Endothelial cell of umbilical vein (primary cell): ENCODE measurements at regions not wholly inside any gene's neighbourhood (a gene's known extent, or its start where the extent isn't known, plus 50 kb on each side); places are given as distances from the start of the nearest gene placed in this dataset.

Experiments
- EZH2 ChIP-seq: IDR thresholded peaks from 2 replicates; pipeline ENCODE4 v1.6.1; 2012; ENCODE audit warnings: borderline replicate concordance, low read depth, mild to moderate bottlenecking, moderate library complexity, low read length, inconsistent platforms; ENCODE audit not compliant: severe bottlenecking
- FOS ChIP-seq: IDR thresholded peaks from 2 replicates; pipeline ENCODE4 v1.6.1; 2011; ENCODE audit warnings: mild to moderate bottlenecking, low read length, moderate library complexity, borderline replicate concordance; ENCODE audit not compliant: insufficient read depth
- GATA2 ChIP-seq: IDR thresholded peaks from 2 replicates; pipeline ENCODE4 v1.7.0; 2011; ENCODE audit warnings: low read depth, mild to moderate bottlenecking, moderate library complexity, mixed read lengths, low read length; ENCODE audit not compliant: insufficient read length, insufficient read depth
- JUN ChIP-seq: IDR thresholded peaks from 2 replicates; pipeline ENCODE4 v1.6.1; 2011; ENCODE audit warnings: borderline replicate concordance, low read depth; ENCODE audit not compliant: insufficient read length, insufficient read depth
- MYC ChIP-seq: IDR thresholded peaks from one replicate; pipeline ENCODE4 v1.6.1; 2011; ENCODE audit warnings: mild to moderate bottlenecking, low read depth, low read length
- POLR2A ChIP-seq: IDR thresholded peaks from 2 replicates; pipeline ENCODE4 v1.6.1; 2012; ENCODE audit warnings: low read depth, mild to moderate bottlenecking, control low read depth, low read length
- POLR2AphosphoS5 ChIP-seq: IDR thresholded peaks from 2 replicates; pipeline ENCODE4 v1.6.1; 2012; ENCODE audit warnings: low read depth, mild to moderate bottlenecking, control low read depth, low read length, moderate library complexity; ENCODE audit not compliant: insufficient read depth
- TF ChIP-seq, protein P1 (sequence below), 2 donors: IDR thresholded peaks; 1 replicate in 1 of 2; 2 replicates in 1 of 2; pipeline ENCODE4 v1.5.1; 2011; ENCODE audit warnings: low read length in 2 of 2, mild to moderate bottlenecking in 2 of 2, moderate library complexity in 2 of 2, control low read depth in 1 of 2, inconsistent platforms in 1 of 2, low read depth in 1 of 2; ENCODE audit not compliant: insufficient read depth in 1 of 2; ENCODE audit errors: extremely low read depth in 1 of 2
- TF ChIP-seq, protein P2 (sequence below): IDR thresholded peaks from 2 replicates; pipeline ENCODE4 v1.6.1; 2011; ENCODE audit not compliant: insufficient read depth, insufficient read length

DNA sequence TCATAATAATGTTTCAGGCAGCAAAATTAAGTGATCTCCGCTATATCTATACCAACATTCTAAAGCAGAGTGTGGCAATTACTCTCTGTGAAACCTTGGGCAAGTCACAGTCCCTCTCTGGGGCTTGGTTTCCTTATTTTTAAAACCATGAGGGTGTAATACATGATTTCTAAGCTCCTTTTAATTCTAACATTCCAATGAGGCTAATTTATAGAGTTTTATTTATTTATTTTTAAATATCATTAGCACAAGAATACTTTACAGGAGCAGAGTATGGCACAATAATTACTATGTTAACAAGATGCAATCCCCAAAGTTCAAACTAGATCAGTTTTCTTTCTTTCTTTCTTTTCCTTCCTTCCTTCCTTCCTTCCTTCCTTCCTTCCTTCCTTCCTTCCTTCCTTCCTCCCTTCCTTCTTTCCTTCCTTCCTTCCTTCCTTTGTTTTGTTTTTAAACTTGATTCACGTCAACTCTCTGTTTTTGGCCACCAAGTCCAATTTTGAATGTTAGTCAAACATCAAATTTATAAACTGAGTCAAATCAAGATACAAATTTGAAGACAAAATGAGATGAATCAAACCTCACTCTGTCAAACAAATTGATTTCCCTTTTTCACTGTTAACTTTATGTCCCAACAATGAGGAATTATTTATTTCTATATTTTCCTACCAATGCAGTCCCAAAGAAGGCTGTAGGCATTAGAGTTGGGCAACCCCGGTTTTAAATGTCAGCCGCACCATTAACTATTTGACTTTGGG, 50.2 kb upstream of the GPR174 start:
- TF ChIP-seq, protein P1, sequence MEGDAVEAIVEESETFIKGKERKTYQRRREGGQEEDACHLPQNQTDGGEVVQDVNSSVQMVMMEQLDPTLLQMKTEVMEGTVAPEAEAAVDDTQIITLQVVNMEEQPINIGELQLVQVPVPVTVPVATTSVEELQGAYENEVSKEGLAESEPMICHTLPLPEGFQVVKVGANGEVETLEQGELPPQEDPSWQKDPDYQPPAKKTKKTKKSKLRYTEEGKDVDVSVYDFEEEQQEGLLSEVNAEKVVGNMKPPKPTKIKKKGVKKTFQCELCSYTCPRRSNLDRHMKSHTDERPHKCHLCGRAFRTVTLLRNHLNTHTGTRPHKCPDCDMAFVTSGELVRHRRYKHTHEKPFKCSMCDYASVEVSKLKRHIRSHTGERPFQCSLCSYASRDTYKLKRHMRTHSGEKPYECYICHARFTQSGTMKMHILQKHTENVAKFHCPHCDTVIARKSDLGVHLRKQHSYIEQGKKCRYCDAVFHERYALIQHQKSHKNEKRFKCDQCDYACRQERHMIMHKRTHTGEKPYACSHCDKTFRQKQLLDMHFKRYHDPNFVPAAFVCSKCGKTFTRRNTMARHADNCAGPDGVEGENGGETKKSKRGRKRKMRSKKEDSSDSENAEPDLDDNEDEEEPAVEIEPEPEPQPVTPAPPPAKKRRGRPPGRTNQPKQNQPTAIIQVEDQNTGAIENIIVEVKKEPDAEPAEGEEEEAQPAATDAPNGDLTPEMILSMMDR (IDR thresholded peaks at IDR 0.05; ENCODE audit: extremely low read depth in 1 of 2, insufficient read depth in 1 of 2, low read depth in 1 of 2, low read length in 2 of 2) = no peak
- TF ChIP-seq POLR2AphosphoS5 = no peak
- no peak for TF ChIP-seq FOS
- no peak for TF ChIP-seq POLR2A
- no peak for TF ChIP-seq EZH2
- TF ChIP-seq JUN = no peak
- no peak for TF ChIP-seq MYC
- TF ChIP-seq, protein P2, sequence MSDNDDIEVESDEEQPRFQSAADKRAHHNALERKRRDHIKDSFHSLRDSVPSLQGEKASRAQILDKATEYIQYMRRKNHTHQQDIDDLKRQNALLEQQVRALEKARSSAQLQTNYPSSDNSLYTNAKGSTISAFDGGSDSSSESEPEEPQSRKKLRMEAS = no peak
- TF ChIP-seq GATA2 = no peak
